Liver (tissue), 3 donors: ENCODE measurements at regions not wholly inside any gene's neighbourhood (a gene's known extent, or its start where the extent isn't known, plus 50 kb on each side); places are given as distances from the start of the nearest gene placed in this dataset.

ENCODE experiments used
- FOXA1 ChIP-seq: IDR thresholded peaks from 2 replicates; pipeline ENCODE4 v1.6.1; 2016; ENCODE audit warnings: antibody characterized with exemption
- GABPA ChIP-seq, 2 donors: IDR thresholded peaks in 1 of 2; conservative IDR thresholded peaks in 1 of 2; 2 replicates each; pipeline ENCODE4 v1.6.1; 2016; ENCODE audit warnings: antibody characterized with exemption in 2 of 2, mild to moderate bottlenecking in 1 of 2, moderate library complexity in 1 of 2
- HNF4G ChIP-seq: IDR thresholded peaks from 2 replicates; pipeline ENCODE4 v1.6.1; 2016; ENCODE audit warnings: antibody characterized with exemption
- JUND ChIP-seq, 2 donors: IDR thresholded peaks; 2 replicates each; pipeline ENCODE4 v1.6.1; 2016; ENCODE audit warnings: antibody characterized with exemption in 2 of 2
- RAD21 ChIP-seq, 2 donors: IDR thresholded peaks; 2 replicates each; pipeline ENCODE4 v1.6.1; 2016; ENCODE audit warnings: antibody characterized with exemption in 2 of 2, mild to moderate bottlenecking in 2 of 2
- RXRA ChIP-seq, 2 donors: IDR thresholded peaks; 2 replicates each; pipeline ENCODE4 v1.6.1; 2017 to 2018; ENCODE audit warnings: antibody characterized with exemption in 2 of 2, mild to moderate bottlenecking in 1 of 2
- SP1 ChIP-seq: IDR thresholded peaks from 2 replicates; pipeline ENCODE4 v1.6.1; 2018; ENCODE audit warnings: antibody characterized with exemption, mild to moderate bottlenecking
- TAF1 ChIP-seq: conservative IDR thresholded peaks from 2 replicates; pipeline ENCODE4 v1.6.1; 2016; ENCODE audit warnings: antibody characterized with exemption, mild to moderate bottlenecking
- YY1 ChIP-seq: IDR thresholded peaks from 2 replicates; pipeline ENCODE4 v1.6.1; 2016; ENCODE audit warnings: antibody characterized with exemption, mild to moderate bottlenecking
- TF ChIP-seq, protein P1 (sequence below): fragments of 150-350 bp; IDR thresholded peaks from 2 replicates; pipeline ENCODE4 v1.5.1; 2017; ENCODE audit warnings: improper control_type of control experiment, low read depth, low read length; ENCODE audit not compliant: missing input control
- TF ChIP-seq, protein P2 (sequence below): IDR thresholded peaks from 2 replicates; pipeline ENCODE4 v1.6.1; 2016; ENCODE audit warnings: antibody characterized with exemption, mild to moderate bottlenecking
- TF ChIP-seq, protein P3 (sequence below): IDR thresholded peaks from 2 replicates; pipeline ENCODE4 v1.6.1; 2016; ENCODE audit warnings: antibody characterized with exemption
- TF ChIP-seq, protein P4 (sequence below): IDR thresholded peaks from 2 replicates; pipeline ENCODE4 v1.6.1; 2016; ENCODE audit warnings: antibody characterized with exemption
- TF ChIP-seq, protein P5 (sequence below): IDR thresholded peaks from 2 replicates; pipeline ENCODE4 v1.6.1; 2016; ENCODE audit warnings: antibody characterized with exemption
- donor health status: healthy.
- donor health status: healthy.

DNA sequence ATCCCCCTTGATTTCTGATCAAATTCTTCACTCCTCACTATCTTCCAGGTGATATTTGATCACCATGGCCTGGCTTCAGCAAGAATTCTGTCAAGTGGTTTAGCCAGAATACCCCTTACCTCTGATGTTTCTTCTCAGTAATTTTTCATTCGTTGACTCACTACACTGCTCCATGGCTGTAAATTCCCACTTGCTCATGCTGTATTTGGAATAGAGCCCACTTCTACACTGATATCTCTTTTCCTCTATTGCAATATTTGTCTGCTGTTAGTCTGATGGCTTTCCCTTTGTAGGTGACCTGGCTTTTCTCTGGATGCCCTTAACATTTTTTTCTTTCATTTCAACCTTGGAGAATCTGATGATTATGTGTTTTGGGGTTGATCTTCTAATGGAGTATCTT lies 73.9 kb upstream of the DIPK2B start:
- TF ChIP-seq, protein P1, sequence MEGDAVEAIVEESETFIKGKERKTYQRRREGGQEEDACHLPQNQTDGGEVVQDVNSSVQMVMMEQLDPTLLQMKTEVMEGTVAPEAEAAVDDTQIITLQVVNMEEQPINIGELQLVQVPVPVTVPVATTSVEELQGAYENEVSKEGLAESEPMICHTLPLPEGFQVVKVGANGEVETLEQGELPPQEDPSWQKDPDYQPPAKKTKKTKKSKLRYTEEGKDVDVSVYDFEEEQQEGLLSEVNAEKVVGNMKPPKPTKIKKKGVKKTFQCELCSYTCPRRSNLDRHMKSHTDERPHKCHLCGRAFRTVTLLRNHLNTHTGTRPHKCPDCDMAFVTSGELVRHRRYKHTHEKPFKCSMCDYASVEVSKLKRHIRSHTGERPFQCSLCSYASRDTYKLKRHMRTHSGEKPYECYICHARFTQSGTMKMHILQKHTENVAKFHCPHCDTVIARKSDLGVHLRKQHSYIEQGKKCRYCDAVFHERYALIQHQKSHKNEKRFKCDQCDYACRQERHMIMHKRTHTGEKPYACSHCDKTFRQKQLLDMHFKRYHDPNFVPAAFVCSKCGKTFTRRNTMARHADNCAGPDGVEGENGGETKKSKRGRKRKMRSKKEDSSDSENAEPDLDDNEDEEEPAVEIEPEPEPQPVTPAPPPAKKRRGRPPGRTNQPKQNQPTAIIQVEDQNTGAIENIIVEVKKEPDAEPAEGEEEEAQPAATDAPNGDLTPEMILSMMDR = no peak
- TF ChIP-seq JUND (IDR thresholded peaks at IDR 0.05) (no peak), YY1 (no peak), TAF1 (no peak), HNF4G (no peak), RAD21 (IDR thresholded peaks at IDR 0.05) (no peak), FOXA1 (no peak), RXRA (IDR thresholded peaks at IDR 0.05) (no peak), SP1 (no peak), GABPA (IDR thresholded peaks at IDR 0.05 in 1 of 2, conservative IDR thresholded peaks at IDR 0.05 in 1 of 2) (no peak)
- TF ChIP-seq, protein P2, sequence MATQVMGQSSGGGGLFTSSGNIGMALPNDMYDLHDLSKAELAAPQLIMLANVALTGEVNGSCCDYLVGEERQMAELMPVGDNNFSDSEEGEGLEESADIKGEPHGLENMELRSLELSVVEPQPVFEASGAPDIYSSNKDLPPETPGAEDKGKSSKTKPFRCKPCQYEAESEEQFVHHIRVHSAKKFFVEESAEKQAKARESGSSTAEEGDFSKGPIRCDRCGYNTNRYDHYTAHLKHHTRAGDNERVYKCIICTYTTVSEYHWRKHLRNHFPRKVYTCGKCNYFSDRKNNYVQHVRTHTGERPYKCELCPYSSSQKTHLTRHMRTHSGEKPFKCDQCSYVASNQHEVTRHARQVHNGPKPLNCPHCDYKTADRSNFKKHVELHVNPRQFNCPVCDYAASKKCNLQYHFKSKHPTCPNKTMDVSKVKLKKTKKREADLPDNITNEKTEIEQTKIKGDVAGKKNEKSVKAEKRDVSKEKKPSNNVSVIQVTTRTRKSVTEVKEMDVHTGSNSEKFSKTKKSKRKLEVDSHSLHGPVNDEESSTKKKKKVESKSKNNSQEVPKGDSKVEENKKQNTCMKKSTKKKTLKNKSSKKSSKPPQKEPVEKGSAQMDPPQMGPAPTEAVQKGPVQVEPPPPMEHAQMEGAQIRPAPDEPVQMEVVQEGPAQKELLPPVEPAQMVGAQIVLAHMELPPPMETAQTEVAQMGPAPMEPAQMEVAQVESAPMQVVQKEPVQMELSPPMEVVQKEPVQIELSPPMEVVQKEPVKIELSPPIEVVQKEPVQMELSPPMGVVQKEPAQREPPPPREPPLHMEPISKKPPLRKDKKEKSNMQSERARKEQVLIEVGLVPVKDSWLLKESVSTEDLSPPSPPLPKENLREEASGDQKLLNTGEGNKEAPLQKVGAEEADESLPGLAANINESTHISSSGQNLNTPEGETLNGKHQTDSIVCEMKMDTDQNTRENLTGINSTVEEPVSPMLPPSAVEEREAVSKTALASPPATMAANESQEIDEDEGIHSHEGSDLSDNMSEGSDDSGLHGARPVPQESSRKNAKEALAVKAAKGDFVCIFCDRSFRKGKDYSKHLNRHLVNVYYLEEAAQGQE = no peak
- TF ChIP-seq, protein P3, sequence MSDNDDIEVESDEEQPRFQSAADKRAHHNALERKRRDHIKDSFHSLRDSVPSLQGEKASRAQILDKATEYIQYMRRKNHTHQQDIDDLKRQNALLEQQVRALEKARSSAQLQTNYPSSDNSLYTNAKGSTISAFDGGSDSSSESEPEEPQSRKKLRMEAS = no peak
- TF ChIP-seq, protein P4, sequence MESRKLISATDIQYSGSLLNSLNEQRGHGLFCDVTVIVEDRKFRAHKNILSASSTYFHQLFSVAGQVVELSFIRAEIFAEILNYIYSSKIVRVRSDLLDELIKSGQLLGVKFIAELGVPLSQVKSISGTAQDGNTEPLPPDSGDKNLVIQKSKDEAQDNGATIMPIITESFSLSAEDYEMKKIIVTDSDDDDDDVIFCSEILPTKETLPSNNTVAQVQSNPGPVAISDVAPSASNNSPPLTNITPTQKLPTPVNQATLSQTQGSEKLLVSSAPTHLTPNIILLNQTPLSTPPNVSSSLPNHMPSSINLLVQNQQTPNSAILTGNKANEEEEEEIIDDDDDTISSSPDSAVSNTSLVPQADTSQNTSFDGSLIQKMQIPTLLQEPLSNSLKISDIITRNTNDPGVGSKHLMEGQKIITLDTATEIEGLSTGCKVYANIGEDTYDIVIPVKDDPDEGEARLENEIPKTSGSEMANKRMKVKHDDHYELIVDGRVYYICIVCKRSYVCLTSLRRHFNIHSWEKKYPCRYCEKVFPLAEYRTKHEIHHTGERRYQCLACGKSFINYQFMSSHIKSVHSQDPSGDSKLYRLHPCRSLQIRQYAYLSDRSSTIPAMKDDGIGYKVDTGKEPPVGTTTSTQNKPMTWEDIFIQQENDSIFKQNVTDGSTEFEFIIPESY = no peak
- TF ChIP-seq, protein P5, sequence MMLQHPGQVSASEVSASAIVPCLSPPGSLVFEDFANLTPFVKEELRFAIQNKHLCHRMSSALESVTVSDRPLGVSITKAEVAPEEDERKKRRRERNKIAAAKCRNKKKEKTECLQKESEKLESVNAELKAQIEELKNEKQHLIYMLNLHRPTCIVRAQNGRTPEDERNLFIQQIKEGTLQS = no peak
